ENCODE measurements at regions not wholly inside any gene's neighbourhood (a gene's known extent, or its start where the extent isn't known, plus 50 kb on each side); places are given as distances from the start of the nearest gene placed in this dataset.
"Not testable (repeated sequence)": the region's sequence is repeated elsewhere in the genome, so short reads cannot be mapped to it uniquely, and the experiment has no call there.

GRCh38 chr3:158882445-158882844 lies 80.6 kb downstream of the MFSD1 start:
- DNase-seq: no peak

- DNase-seq: no peak
Observed at GRCh38 chr3:158896729-158897128, 94.9 kb downstream of the MFSD1 start.

GRCh38 chr3:158906749-158907148 lies 104.9 kb downstream of the MFSD1 start:
- DNase-seq: no peak

- DNase-seq: no peak
Observed at GRCh38 chr3:158908187-158908734, 106.4 kb downstream of the MFSD1 start.

- DNase-seq: no peak
Observed at GRCh38 chr3:158909870-158910269, 108.0 kb downstream of the MFSD1 start.

- no peak for DNase-seq
Observed at GRCh38 chr3:158911586-158911985, 109.7 kb downstream of the MFSD1 start.

- DNase-seq: no peak
Observed at GRCh38 chr3:158912188-158912587, 110.3 kb downstream of the MFSD1 start.

- DNase-seq: no peak
Observed at GRCh38 chr3:158912621-158913020, 110.8 kb downstream of the MFSD1 start.

GRCh38 chr3:158916111-158916510 lies 114.3 kb downstream of the MFSD1 start:
- no peak for DNase-seq

GRCh38 chr3:158918008-158918407 lies 116.2 kb downstream of the MFSD1 start:
- DNase-seq: no peak

- DNase-seq: no peak
Observed at GRCh38 chr3:158918451-158918850, 116.6 kb downstream of the MFSD1 start.

GRCh38 chr3:158920371-158920770 lies 118.5 kb downstream of the MFSD1 start:
- DNase-seq: no peak

GRCh38 chr3:158925021-158925420 lies 123.2 kb downstream of the MFSD1 start:
- no peak for DNase-seq

- no peak for DNase-seq
Observed at GRCh38 chr3:158925828-158926494, 124.1 kb downstream of the MFSD1 start.

GRCh38 chr3:158935846-158936245 lies 134.0 kb downstream of the MFSD1 start:
- no peak for DNase-seq

GRCh38 chr3:158936530-158937113 lies 134.8 kb downstream of the MFSD1 start:
- no peak for DNase-seq

- DNase-seq: no peak
Observed at GRCh38 chr3:158950178-158950901, 148.5 kb downstream of the MFSD1 start.

GRCh38 chr3:158953131-158953530 lies 151.3 kb downstream of the MFSD1 start:
- DNase-seq: no peak

- no peak for DNase-seq
Observed at GRCh38 chr3:158954420-158954819, 152.6 kb downstream of the MFSD1 start.

GRCh38 chr3:158957777-158958176 lies 155.9 kb downstream of the MFSD1 start:
- DNase-seq: not testable (repeated sequence)

- DNase-seq: no peak
Observed at GRCh38 chr3:158958873-158959272, 157.0 kb downstream of the MFSD1 start.

GRCh38 chr3:158961471-158961870 lies 159.6 kb downstream of the MFSD1 start:
- DNase-seq: no peak

- no peak for DNase-seq
Observed at GRCh38 chr3:158961911-158962310, 160.1 kb downstream of the MFSD1 start.

- no peak for DNase-seq
Observed at GRCh38 chr3:158970006-158970405, 168.2 kb downstream of the MFSD1 start.

All from stimulated activated CD4-positive, alpha-beta T cell treated with anti-CD3 and anti-CD28 coated beads, Interleukin-12 subunit alpha, Interleukin-12 subunit beta, amount 100 ng/mL, for 4 hours (primary cell).